Breast epithelium (tissue), 4 donors: ENCODE measurements at regions not wholly inside any gene's neighbourhood (a gene's known extent, or its start where the extent isn't known, plus 50 kb on each side); places are given as distances from the start of the nearest gene placed in this dataset.

Experiments used
- DNase-seq, 2 donors: peaks; one replicate each; pipeline ENCODE4 v3.0.0-alpha.2; 2019; ENCODE audit warnings: low spot score in 2 of 2
- H3K27ac ChIP-seq, 2 donors: fragments of 200-600 bp; sonication (generic) in 1 of 2; one replicate each; pipeline ENCODE4 v1.5.1; 2016 to 2019; ENCODE audit warnings: mild to moderate bottlenecking in 1 of 2
- H3K27me3 ChIP-seq, 2 donors: fragments of 200-600 bp; sonication (generic) in 1 of 2; one replicate each; pipeline versions ENCODE4 v1.5.1 to v1.6.0; 2017 to 2019; ENCODE audit warnings: control low read depth in 1 of 2, mild to moderate bottlenecking in 1 of 2
- H3K36me3 ChIP-seq: fragments of 200-600 bp; one replicate; pipeline ENCODE4 v1.5.1; 2019
- H3K4me1 ChIP-seq, 2 donors: fragments of 200-600 bp; sonication (generic); one replicate each; pipeline ENCODE4 v1.5.1; 2016 to 2019; ENCODE audit warnings: control low read depth in 1 of 2
- H3K4me3 ChIP-seq, 3 donors: fragments of 200-600 bp; sonication (generic); 1 replicate in 2 of 3; 2 replicates in 1 of 3; pipeline ENCODE4 v1.5.1; 2016 to 2019; ENCODE audit warnings: mild to moderate bottlenecking in 3 of 3, moderate library complexity in 2 of 3
- H3K9me3 ChIP-seq, 2 donors: fragments of 200-600 bp; sonication (generic) in 1 of 2; one replicate each; pipeline ENCODE4 v1.5.1; 2016 to 2019; ENCODE audit warnings: control low read depth in 1 of 2
- CTCF ChIP-seq, 3 donors: fragments of 450-650 bp; IDR thresholded peaks; one replicate each; pipeline ENCODE4 v1.5.1; 2016 to 2017; ENCODE audit warnings: antibody characterized with exemption in 3 of 3, mild to moderate bottlenecking in 3 of 3, moderate library complexity in 3 of 3
- POLR2A ChIP-seq: fragments of 450-650 bp; IDR thresholded peaks from one replicate; pipeline ENCODE4 v1.6.1; 2016; ENCODE audit warnings: antibody characterized with exemption, mild to moderate bottlenecking, moderate library complexity
- POLR2AphosphoS5 ChIP-seq, 3 donors: sonication (generic); formaldehyde crosslinking; IDR thresholded peaks; one replicate each; pipeline ENCODE4 v1.6.1; 2017; ENCODE audit warnings: antibody characterized with exemption in 3 of 3
- intact Hi-C: fragments of 100-400 bp; cut with DNase I; formaldehyde crosslinking; loops from one replicate; pipeline ENCODE4 v1.15.1; 2023; ENCODE audit warnings: low total_unique reads

GRCh38 chr11:38809521-38809920 lies 2211.5 kb upstream of the RAG2 start:
- TF ChIP-seq POLR2AphosphoS5 (IDR thresholded peaks at IDR 0.05) (no peak), POLR2A (no peak), CTCF (IDR thresholded peaks at IDR 0.05) (no peak)
- no peaks in the 10 kb centered on the region for H3K4me1 ChIP-seq
- intact Hi-C loops, result no loop called here
- H3K4me3 ChIP-seq, result no peak overlapping the region
- no peak for DNase-seq
- H3K27me3 ChIP-seq, result no peaks in the 10 kb centered on the region
- no peaks in the 10 kb centered on the region for H3K36me3 ChIP-seq
- no peak overlapping the region for H3K27ac ChIP-seq
- no peaks in the 10 kb centered on the region for H3K9me3 ChIP-seq

- TF ChIP-seq POLR2A, result no peak
- Histone ChIP-seq H3K27ac (no peak overlapping the region), H3K4me1 (no peaks in the 10 kb centered on the region)
Observed at GRCh38 chr11:38796281-38796680, 2198.2 kb upstream of the RAG2 start.

GRCh38 chr11:38795027-38795426 lies 2197.0 kb upstream of the RAG2 start:
- Histone ChIP-seq H3K27ac (no peak overlapping the region), H3K36me3 (no peaks in the 10 kb centered on the region), H3K4me3 (no peak overlapping the region), H3K27me3 (no peaks in the 10 kb centered on the region), H3K9me3 (no peaks in the 10 kb centered on the region), H3K4me1 (no peaks in the 10 kb centered on the region)
- intact Hi-C loops, result no loop called here
- DNase-seq, result no peak
- TF ChIP-seq POLR2AphosphoS5 (IDR thresholded peaks at IDR 0.05) (no peak), POLR2A (no peak), CTCF (IDR thresholded peaks at IDR 0.05) (no peak)

More at GRCh38 chr11:38796281-38796680, 2198.2 kb upstream of the RAG2 start:
- no peaks in the 10 kb centered on the region for H3K27me3 ChIP-seq
- no peaks in the 10 kb centered on the region for H3K36me3 ChIP-seq
- H3K9me3 ChIP-seq, result no peaks in the 10 kb centered on the region
- no peak overlapping the region for H3K4me3 ChIP-seq
- intact Hi-C loops, result no loop called here
- DNase-seq, result no peak

- no peak overlapping the region for H3K27ac ChIP-seq
- intact Hi-C loops, result no loop called here
- no peaks in the 10 kb centered on the region for H3K36me3 ChIP-seq
- H3K27me3 ChIP-seq, result no peaks in the 10 kb centered on the region
- H3K4me3 ChIP-seq, result no peak overlapping the region
- H3K4me1 ChIP-seq, result no peaks in the 10 kb centered on the region
- TF ChIP-seq CTCF (IDR thresholded peaks at IDR 0.05) (peak; percentile 30 to 57 (median 57)), POLR2A (no peak)
- H3K9me3 ChIP-seq, result no peaks in the 10 kb centered on the region
- DNase-seq, result no peak
Observed at GRCh38 chr11:38791346-38791961, 2193.4 kb upstream of the RAG2 start.

GRCh38 chr11:38788561-38788960 lies 2190.5 kb upstream of the RAG2 start:
- intact Hi-C loops, result no loop called here
- TF ChIP-seq POLR2A (no peak), POLR2AphosphoS5 (IDR thresholded peaks at IDR 0.05) (no peak), CTCF (IDR thresholded peaks at IDR 0.05) (no peak)
- DNase-seq, result no peak
- no peaks in the 10 kb centered on the region for H3K4me1 ChIP-seq
- no peak overlapping the region for H3K4me3 ChIP-seq
- no peaks in the 10 kb centered on the region for H3K27me3 ChIP-seq
- no peaks in the 10 kb centered on the region for H3K9me3 ChIP-seq
- no peak overlapping the region for H3K27ac ChIP-seq
- H3K36me3 ChIP-seq, result no peaks in the 10 kb centered on the region

GRCh38 chr11:38784164-38784563 lies 2186.1 kb upstream of the RAG2 start:
- intact Hi-C loops, result no loop called here
- no peak overlapping the region for H3K4me3 ChIP-seq
- H3K36me3 ChIP-seq, result no peaks in the 10 kb centered on the region
- no peaks in the 10 kb centered on the region for H3K4me1 ChIP-seq
- H3K9me3 ChIP-seq, result no peaks in the 10 kb centered on the region
- DNase-seq, result no peak
- H3K27ac ChIP-seq, result no peak overlapping the region
- TF ChIP-seq CTCF (IDR thresholded peaks at IDR 0.05) (no peak), POLR2A (no peak), POLR2AphosphoS5 (IDR thresholded peaks at IDR 0.05) (no peak)
- no peaks in the 10 kb centered on the region for H3K27me3 ChIP-seq
